GM18520 (cell line): ENCODE measurements at regions not wholly inside any gene's neighbourhood (a gene's known extent, or its start where the extent isn't known, plus 50 kb on each side); places are given as distances from the start of the nearest gene placed in this dataset.
"Not testable (repeated sequence)": the region's sequence is repeated elsewhere in the genome, so short reads cannot be mapped to it uniquely, and the experiment has no call there.

ENCODE experiments used
- ATAC-seq: cut with Tn5 transposase; IDR thresholded peaks from one replicate; pipeline ENCODE4 v1.9.1; 2021; ENCODE audit not compliant: unreplicated experiment

DNA sequence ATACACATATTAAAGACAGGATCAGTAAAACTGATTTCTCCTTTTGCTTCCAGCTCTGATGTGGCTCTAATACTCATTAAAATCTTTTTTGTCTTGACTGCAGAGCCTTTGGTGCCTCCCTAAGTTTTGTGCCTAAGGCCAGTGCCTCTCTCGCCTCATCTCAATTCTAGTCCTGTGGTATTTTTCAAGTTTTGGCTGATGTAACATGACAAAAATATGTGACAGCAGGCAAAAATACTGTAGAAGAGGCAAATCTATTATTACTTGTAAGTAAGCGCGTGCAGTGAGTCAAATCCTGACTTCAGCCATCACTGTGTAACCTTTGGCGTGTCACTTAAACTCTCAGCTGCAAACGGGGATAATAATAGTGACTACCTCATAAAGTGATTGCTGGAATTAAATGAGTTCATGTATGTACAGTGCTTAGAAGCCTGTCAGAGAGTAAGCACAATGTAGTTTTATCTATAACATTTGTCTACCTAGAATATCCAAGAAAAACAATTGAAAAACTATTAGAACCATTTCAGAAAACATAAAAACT, 74.0 kb downstream of the MAB21L3 start:
- ATAC-seq: no peak

DNA sequence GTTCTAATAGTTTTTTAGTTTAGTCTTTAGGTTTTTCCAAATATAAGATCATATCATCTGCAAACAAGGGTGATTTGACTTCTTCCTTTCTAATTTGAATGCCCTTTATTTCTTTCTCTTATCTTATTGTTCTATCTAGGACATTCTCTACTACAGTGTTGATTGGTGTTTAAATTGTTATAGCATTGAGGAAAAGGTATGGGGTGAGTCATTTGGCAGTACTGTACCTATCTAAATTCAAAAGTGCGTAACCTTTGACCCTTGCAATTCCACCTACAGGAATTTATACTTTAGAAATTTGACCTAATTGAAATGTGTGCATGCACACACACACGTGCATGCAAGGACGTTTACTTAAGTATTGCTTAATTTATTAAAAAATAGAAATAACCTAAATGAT, 78.3 kb downstream of the MAB21L3 start:
- ATAC-seq: no peak

DNA sequence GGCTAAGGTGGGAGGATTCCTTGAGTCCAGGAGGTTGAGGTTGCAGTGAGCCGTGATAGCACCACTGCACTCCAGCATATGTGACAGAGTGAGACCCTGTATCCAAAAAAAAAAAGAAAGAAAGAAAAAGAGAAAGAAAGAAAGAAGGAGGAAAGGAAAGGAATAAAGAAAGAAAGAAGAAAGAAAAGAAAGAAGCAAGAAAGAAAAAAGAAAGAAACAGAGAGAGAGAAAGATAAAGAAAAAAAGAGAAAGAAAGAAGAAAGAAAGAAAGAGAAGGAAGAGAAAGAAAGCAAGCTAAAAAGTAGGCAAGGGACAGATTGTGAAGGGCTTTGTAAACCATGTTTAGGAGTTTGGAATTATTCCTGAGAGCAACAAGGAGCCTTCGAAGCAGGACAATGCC, 80.1 kb downstream of the MAB21L3 start:
- no peak for ATAC-seq

DNA sequence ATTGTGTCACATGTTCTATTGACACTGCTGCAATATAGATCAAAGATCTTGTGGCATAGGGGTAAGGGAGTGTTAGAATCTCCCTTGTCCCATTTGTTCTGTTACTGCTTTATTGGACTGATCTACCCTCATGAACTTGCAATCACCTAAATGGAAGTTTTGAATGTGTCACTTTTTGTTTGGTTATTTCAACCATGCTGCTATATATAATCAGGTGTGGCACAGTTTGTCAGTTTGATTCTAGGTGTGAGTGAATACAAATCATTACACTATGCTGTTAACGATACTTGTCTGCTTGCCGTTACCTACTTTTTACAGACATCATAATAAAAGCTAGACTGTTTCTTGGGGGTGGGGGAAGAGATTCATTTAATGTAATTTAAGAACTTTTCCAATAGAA, 82.6 kb downstream of the MAB21L3 start:
- no peak for ATAC-seq

DNA sequence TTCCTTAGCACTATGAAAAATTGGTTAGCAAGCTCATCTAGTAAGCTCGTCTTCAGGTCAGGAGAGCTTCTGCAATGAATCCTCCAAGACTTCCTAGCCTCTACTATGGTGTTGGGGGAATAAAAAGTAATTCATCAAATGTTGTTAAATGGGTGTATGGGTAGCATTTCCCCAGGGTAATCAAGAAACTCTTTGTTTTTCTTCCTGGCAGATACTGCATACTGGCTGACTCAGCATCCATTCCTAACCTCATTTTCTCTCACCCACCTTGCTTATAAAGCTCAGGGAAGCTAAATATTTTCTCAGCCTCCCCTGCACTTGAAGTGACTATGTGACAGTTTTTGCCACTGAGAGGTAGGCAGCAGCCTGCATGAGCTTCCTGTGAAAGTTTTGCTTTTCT, 83.4 kb downstream of the MAB21L3 start:
- ATAC-seq: no peak

DNA sequence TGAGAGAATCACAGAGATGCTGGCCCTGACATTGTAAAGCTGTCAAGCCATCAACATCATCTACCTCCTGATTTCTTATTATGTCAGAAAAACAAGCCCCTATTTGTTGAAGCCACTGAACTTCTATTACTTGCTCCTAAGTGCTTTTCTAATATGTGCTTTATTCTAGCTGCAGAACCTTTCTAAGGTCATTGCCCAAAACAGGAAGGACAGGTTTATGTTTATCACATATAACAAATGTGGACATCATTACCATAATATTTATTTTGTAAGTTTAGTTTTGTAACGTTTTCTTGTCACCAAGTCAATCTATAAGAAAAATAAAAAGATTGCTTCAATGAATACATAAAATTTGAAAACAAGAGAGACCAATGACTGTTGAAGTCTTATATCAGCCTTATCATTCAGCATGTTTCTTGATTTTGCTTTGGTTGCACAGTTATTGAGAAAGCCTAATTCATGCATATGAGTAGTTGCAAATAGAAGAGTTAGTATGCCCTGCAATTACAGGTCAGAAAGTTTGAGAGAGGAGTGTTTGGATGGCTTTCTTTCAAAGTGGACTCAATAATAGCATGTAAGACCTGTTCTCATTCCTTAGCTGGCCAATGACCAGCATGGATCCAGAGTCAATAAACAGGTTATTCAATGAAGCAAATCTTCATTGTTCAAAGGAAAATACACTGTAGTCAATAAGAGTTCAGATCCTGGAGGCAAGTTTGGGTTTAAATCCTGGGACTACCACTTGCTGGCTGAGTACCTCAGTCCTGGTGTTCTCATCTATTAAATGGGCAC, 84.1 kb downstream of the MAB21L3 start:
- no peak for ATAC-seq

DNA sequence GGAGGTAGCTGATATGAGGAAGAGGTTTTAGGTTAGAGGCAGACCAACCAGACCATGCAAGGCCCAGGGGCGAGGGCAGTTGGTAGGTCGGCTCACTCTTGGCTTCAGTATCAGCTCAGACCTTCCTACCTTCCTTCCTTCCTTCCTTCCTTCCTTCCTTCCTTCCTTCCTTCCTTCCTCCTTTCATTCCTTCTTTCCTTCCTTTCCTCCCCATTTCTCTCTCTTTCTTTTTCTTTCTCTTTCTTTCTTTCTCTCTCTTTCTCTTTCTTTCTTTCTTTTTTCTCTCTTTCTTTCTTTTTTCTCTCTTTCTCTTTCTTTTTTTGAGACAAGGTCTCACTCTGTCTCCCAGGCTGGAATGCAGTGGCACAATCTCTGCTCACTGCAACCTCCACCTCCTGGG, 89.1 kb downstream of the MAB21L3 start:
- not testable (repeated sequence) for ATAC-seq

DNA sequence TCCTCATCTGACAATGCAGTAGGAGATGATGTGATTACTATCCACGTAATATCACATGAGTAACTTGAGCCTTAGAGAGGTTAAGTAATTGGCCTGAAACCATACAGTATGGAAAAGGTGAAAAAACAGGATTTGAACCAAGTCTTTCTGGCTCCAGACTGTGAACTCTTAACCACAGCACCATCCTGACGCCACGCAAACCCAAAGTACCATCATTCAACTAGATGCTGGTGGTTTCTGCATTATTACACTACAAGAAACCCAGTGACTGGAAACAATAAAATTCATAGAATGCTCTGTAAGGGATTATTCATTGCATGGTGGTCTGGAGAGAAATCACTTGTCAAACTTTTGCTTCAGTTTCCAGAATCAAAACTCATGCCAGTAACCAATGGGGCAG, 90.7 kb downstream of the MAB21L3 start:
- ATAC-seq: no peak

DNA sequence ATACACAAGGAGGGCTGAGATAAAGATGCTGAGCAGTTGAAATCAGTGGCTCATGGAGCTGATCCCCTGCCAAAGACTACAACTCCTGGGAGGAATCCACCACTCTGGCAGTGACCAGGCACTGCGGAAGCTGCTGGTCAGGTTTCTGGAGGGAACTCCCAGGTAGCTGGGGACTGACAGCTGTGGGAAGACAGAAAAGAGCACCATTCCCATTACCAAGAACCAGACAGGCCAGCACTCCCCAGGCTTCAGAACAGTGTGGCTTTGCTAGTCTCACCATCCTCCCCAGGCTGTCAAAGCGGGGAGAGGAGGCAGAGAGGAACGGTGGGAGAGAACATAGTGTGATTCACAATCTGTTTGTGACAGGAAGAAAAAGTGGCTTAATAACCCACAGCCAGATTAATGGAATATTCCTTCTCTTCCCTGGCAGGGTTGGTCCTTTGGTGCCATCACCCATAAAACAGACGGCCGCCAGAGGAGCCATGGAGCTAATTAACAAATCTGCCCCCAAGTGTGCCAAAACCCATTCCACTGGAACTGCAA, 92.1 kb downstream of the MAB21L3 start:
- ATAC-seq: no peak

DNA sequence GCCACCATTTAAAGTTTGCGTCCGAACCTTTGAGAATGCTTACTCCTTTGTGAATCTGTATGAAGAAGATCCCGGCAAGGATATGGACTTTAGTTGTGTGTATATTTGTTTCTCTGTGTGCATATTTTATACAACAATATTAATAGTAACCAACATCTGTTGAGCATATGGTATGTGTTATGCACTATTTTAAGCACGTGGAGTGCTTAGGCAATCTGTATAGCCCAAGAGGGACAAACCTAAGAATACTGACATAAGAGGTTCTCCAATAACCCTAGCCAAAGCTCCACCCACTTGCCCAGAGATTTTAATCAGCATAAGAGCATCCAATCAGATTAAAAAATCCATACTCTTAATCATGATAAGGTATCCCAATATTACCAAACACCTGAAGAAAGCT, 92.7 kb downstream of the MAB21L3 start:
- ATAC-seq: no peak

DNA sequence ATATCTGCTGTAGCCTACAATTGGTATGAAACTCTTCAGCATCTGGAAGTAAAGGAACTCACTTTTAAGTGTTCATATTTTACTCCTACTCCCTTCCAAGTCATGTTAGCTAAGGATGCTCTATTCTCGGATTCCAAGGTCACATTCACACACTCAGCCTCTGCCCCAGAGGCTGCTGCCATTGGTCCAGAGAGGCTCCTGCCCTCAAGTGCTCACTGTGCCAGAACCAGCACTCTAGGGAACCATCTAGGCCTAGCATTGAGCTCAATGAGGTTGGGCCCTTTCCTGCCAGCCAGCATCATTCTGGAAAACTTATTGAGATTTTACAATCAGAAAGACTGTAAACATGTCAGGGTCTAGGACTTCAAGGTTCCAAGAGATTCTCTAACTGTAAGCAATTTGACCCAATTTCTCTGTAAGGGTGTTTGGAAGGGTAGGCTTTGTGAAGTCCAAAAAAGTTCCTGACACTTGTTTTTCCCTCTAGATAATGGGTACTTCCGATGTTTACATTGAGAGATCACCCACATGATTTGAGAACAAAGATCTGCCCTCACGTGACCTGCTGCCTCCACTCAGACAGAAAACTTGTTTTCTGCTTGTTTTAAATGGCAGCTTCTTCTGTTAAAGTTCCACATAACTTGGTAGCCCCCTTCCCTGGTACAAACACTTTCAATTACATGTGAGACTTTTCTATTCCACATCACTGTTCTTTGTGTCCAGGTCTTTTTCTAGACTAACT, 94.9 kb downstream of the MAB21L3 start:
- no peak for ATAC-seq

DNA sequence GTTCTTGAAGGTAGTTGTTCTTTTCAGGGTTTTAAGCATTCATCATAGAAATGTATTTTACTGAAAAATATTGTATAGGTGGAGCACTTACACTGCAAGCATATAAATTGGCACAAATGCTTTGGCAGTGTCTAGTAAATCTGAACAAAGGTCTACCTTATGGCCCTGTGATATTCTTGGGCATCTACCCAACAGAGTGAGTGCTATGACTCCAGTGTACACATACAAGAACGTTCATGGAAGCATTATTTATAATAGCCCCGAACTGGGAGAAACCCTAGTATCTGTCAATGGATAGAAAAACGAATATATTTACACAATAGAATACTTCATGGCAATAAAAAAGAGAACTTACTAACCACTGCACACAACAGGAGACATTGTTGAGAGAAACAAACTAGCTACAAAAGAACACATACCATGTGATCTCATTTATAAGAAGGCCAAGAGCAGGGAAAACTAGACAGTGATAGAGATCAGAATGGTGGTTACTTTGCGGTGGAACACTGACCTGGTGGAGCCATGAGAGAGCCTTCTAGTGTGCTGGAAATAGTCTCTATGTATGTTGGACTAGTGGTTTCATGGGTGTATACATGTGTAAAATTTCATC, 96.0 kb downstream of the MAB21L3 start:
- ATAC-seq: no peak

DNA sequence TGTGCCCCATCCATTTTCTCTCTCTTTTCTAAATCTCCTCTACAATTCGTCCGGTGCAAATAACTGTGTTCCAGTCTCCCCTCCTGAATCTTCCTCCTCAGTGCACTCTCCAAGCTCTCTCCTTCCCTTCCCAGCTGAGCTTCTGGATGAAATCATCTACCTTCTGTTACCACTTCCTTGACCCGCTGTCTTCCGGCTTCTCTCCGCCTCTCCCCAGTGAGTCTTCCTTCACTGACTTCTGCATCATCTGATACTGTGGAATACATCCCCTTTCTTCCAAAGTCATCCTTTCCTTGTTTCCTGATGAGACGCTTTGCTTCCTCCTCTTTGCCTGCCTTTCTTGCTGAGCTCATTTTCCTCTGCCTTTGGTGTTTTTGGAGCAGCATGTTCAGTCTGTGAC, 96.9 kb downstream of the MAB21L3 start:
- no peak for ATAC-seq

DNA sequence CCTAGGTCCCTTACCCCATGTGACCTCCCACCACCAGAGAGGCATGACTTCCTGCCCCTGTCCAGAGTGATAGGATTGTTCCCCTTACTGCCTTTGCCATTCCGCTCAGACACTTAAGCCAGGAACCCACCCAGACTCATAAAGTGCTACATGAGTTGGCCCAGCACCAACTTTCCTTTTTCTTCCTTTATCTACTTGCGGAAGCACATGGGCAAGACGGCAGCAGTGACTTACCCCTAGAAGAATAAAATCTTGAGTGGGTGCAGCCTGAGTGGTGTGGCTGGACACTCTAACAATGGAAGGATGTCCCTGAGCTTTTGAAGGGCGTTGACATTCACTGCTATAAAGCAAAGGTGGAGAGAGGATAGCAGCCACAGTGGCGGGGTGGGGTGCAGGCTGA, 100.1 kb downstream of the MAB21L3 start:
- ATAC-seq: no peak

DNA sequence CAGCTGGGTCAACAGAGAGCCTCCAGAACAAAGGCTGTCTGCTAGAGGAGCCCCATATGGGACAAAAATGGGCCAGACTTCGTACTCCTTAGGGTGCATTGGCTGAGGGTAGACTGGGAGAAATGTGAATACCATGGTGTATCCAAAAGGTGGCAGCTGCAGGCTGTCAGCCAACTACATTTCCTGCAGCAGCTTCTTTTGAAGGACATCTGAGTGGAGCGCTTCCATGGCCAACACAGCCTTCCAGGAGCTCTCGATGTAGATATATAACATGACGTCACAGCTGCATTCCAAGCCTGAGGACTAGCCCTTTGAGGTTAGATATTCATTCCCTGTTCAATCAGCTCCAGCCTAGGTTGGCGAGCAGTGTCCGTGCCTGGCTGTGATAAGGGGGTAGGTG, 107.7 kb downstream of the MAB21L3 start:
- no peak for ATAC-seq

DNA sequence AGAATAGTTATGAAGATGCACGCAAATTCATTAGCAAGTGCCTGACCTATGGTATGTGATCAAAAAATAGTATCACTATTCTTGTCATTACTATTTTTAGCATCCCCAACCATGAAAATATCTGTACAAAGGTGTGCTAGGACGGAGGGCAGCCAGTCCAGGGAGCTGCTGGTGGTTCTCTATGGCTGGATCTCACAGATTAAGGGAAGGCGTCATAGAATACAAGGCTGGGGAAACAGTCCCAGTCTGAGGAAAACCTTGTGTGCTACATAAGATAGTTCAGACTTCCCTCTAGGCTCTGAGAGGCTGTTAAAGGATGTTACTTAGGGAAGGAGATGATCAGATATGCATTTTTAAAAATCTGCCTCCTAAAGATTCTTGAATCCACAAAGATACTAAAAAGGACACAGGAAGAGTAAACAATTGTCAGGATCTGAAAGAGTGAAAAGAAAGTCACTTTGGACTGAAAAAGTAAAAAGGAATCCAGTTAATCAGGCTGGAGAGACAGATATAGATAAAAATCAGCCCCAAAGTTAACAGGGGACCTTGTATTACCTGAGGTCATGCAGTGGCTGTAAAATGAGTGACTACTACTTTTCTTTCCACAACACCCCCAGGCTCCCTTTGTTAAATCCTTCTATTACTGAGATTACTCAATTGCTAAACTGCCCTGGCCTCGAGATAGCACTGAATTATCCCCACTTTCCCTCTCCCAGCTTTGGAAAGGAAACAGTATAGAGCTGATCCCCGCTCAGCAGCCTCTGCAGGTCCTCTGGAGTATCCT, 108.6 kb downstream of the MAB21L3 start:
- no peak for ATAC-seq

DNA sequence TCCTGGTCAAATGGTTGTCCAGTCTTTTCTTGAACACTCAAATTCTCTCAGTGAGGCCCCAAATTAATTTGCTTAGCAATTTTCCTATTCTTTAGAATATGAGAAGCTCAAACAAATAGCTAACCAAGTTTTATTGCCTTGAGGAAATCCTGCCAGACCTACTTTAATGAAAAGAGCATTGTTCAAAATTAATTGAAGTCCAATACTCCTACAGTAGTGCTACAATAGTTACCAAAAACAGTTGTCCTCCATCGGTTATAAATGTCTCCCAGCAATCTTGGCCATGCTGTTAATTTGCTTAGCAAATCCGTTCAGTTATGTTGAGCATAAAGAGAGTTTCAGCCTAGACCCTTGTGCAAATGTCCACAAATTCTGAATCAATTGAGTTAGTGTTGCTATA, 112.9 kb downstream of the MAB21L3 start:
- ATAC-seq: no peak

DNA sequence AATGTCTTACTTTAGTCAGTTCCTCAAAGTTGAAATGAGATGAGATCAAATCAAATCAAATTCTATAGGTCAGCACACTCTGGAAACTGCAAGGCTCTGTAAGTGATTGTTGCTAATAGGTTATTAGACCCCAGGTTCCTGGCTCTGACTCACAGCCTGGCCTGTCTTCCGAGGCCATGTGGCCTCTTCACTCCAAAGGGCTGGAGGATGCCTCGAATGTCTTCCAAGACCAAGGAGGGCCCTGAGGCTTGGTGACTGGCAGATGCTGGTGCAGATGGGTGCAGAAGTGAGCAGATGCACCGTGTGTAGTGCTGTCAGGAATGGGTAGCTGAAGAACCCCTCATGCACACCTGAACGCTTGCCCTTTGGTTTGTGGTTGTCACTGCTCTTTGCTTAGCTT, 113.4 kb downstream of the MAB21L3 start:
- ATAC-seq: no peak

DNA sequence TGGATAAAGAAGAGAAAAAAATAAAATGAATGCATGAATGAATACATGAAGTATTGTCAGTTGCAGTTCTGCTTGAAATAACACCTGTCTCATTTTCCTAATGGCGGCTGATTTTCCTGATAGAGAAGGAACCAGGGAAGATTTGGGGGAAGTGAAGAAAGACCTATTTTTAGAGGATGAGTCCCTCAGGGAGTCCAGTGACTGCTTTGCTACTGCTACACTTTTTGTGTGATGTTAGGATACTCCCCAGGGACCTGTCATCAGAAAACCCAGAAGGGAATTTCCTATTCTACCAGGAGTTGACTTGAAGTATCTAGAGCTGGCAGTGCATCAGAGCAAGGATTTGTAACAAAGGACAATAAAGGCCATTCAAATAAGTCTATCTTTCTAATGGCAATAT, 114.8 kb downstream of the MAB21L3 start:
- no peak for ATAC-seq

DNA sequence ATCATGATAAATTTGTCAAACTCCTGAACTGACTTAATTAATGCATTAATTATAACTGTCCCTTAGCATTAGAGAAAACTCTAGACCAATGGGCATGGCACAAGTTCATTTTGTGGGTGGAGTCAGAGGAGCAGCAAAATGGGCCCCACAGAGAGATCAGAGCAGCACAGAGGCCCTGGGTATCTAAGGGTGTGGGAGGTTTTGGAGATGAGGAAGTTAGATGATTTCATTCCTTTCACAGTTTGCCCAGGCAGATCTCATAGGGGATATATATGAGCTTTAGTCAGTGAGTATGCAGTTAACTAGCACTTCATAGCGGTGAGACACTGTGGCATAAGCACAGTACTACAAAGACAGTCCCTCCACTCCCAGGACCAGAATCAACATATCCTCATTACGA, 117.3 kb downstream of the MAB21L3 start:
- ATAC-seq: no peak

DNA sequence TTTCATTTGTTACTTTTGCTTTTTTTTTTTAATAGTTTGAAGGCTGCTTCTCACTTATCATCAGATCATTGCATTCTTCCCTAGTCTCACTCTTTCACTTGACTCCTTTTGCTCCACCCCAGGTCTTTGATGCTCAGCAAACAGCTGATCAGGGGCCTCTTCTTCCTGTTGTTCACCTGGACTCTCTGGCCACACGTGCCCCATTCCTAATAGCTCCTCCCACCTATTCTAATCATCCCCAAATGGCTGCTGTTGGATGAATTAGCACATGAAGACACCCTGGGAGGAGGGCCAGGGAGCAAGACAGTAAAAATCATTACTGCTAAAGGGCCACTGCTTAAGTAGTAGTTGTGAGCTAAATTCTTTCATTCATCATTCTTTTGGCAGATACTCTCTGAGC, 119.5 kb downstream of the MAB21L3 start:
- ATAC-seq: no peak
